GM19238 (cell line): ENCODE measurements at regions not wholly inside any gene's neighbourhood (a gene's known extent, or its start where the extent isn't known, plus 50 kb on each side); places are given as distances from the start of the nearest gene placed in this dataset.
"Not testable (repeated sequence)": the region's sequence is repeated elsewhere in the genome, so short reads cannot be mapped to it uniquely, and the experiment has no call there.

Source experiments
- DNase-seq: peaks from one replicate; pipeline ENCODE4 v3.0.0; 2011; ENCODE audit warnings: low spot score; ENCODE audit not compliant: insufficient read length

- DNase-seq, result no peak
These were observed 1053.6 kb upstream of the MIR17HG start for GRCh38 chr13:90293793-90294361.

DNA sequence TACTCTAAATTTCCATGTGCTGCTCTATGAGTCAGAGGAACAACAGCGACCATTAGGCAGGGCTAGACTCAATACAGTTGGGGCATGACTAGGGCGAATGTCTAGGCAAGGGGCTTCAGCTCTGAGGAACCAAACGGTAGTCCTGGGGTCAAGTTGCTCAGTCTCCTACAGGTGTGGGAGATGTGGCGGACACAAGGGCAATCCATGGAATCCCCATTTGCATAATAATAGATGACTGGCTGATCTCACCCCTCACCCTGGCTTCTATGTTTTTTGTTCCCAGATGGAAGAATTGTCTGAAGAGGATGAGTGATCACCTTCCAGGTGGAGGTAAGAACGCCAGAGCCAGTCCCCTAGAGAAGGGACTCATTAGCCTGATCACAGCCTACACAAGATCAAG, 1048.2 kb upstream of the MIR17HG start:
- DNase-seq, result no peak

DNA sequence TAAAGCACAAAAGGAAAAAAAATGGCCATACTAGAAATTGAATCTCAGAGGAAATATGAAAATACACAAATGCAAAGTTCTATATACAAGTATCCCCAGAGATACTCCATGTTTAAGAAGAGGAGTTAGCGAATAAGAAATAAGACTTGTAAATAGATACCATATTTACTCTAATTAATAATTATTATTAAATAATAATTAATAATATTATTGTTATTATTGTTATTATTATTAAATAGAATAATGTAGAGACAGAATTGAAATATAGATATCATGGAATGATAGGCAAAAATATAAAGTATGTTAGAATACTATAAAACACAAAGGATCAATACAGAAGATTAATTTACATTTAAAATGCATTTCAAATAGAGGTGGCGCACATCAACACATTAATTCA, 1047.5 kb upstream of the MIR17HG start:
- no peak for DNase-seq

DNA sequence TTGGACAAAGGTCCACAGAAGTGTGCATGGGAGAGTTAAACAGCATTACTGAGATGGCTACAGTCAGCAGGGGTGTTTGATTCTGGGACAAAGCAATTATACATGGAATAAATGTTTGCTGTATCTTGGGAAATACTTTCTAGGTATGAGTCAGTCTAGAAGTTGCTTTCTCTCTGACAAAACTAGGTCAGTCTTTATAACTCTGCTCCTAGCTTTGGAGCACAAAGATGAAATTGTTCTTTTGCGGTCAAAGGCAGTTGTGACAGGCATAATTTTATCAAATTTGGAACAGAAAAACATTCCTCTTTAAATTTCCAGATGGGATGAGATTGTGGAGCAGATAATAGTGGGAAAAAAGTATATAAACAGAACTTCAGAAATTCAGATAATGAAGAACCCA, 1045.4 kb upstream of the MIR17HG start:
- no peak for DNase-seq

DNA sequence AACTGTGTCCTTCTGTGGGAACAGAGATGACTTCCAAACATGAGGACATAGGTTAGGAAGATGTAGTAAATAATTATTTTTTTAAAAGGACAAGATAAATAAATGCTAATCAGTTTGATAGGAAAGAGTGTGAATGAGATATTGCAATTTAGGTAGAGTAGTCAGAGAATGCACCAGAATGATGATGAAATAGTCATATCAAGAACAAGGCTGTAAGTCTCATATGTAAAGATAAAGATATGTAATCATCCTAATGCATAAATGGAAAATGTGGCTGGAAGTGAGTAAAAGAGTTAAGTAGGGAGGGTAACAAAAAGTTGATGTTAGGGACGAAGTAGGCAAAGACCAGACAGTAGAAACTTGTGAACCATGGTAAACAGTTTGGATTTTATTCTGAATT, 1041.7 kb upstream of the MIR17HG start:
- no peak for DNase-seq

- DNase-seq, result no peak
These were observed 1040.4 kb upstream of the MIR17HG start for GRCh38 chr13:90307136-90307535.

DNA sequence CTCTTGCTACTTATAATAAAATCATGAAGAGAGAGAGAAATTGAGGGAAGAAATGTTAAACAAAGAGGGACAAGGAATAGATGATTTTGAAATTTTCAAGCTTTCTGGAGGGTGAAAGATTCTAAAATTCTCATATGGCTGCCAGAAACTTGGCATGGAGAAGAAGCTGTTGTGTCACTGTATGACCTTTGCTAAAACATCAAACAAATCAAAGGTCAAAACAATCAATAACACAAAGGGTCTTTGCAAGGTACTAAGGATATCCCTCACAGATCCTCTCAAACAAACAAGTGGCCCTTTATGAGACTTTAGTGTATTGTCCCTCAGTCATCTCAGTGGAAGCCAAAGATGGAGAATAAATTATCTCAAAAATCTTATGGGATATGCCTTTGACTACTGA, 1039.2 kb upstream of the MIR17HG start:
- DNase-seq, result no peak

- DNase-seq, result no peak
These were observed 1035.6 kb upstream of the MIR17HG start for GRCh38 chr13:90311929-90312328.

GRCh38 chr13:90315061-90315460, 1032.4 kb upstream of the MIR17HG start:
- DNase-seq, result no peak

- no peak for DNase-seq
These were observed 1026.8 kb upstream of the MIR17HG start for GRCh38 chr13:90320664-90321063.

GRCh38 chr13:90321281-90321931, 1026.1 kb upstream of the MIR17HG start:
- DNase-seq, result no peak

- no peak for DNase-seq
These were observed 1017.8 kb upstream of the MIR17HG start for GRCh38 chr13:90329641-90330040.

DNA sequence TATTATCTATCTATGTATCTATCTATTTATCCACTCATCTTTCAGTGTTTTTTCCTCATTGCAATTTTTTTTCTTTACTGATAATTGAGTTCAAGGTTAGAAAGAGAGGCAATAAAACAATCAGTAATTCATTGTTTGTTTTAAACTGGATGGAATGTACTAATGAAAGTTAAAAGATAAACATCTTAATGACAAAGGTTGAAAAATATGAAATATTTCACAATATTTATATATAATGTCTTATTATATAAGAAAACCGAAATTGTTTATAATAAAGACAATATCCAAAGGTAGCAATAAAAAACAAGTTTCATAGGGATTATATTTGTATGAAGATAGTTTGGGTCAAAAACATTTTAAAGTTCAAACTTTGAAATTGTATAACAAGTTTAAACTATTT, 1015.5 kb upstream of the MIR17HG start:
- no peak for DNase-seq

DNA sequence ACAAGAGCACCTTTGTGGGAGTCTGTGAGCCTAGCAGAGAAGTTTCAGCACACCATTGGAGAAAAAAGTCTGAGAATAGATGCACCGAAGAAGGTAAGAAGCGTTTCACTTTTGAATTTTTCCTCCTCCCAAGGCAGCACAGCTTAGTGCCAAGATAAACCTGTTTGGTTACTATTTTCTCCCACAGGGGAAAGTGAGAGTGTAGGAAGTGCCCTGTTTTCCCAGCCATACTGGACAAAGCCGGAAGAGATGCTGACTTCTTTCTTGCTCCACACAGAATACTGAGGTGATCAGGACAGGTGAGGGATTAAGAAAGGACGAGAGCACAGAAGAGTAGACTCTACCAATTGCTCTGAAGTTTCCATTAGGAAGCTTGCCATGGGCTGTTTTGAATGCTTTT, 1011.0 kb upstream of the MIR17HG start:
- DNase-seq, result no peak

DNA sequence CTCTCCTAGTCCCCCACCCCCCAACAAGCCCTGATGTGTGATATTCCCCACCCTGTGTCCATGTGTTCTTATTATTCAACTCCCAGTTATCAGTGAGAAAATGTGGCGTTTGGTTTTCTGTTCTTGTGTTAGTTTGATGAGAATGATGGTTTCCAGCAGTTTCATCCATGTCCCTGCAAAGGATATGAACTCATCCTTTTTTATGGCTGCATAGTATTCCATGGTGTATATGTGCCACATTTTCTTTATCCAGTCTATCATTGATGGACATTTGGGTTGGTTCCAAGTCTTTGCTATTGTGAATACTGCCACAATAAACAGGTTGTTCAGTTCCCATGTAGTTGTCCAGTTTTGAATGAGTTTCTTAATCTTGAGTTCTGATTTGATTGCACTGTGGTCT, 1006.1 kb upstream of the MIR17HG start:
- not testable (repeated sequence) for DNase-seq

- not testable (repeated sequence) for DNase-seq
These were observed 998.9 kb upstream of the MIR17HG start for GRCh38 chr13:90348477-90349136.

DNA sequence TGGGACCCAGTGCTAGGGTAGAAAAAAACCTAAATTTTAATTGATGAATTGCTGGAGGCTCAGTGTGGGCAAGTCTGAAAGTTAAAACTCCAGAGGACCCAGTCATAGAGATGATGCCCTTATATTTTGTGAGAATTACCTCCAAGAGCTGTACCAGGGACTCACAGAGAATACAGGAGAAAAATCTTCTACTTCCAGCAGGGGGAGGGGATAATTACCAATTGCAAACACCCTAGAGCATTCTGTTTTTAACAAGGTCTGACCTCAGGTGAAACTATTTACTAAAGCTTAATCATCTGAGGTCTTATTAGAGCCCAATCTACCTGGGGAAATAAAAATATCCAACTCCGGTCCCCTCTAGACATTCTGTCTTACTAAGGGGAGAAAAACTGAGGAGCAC, 994.7 kb upstream of the MIR17HG start:
- DNase-seq, result no peak

DNA sequence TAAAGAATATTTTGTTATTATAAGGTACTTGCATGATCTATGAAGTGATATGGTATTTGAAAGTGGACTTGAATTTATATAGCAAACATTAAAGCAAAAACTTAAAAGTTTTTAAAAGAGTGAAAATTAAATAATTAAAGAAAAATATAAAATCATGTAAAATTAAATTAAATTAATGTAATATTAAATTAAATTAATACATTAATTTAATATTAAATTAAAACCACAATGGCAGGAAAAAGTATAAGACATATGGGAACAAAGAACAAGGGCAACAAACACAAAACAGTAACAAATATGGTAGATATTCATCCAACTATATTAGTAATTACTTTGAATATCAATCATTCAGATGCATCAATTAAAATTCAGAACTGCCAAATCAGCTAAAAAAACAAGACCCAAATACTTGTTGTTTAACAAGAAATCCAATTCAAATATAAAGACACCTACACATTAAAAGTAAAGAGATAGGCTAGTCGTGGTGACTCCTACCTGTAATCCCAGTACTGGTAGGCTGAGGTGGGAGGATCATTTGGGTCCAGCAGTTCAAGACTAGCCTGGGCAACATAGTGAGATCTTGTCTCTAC, 992.2 kb upstream of the MIR17HG start:
- DNase-seq, result no peak

DNA sequence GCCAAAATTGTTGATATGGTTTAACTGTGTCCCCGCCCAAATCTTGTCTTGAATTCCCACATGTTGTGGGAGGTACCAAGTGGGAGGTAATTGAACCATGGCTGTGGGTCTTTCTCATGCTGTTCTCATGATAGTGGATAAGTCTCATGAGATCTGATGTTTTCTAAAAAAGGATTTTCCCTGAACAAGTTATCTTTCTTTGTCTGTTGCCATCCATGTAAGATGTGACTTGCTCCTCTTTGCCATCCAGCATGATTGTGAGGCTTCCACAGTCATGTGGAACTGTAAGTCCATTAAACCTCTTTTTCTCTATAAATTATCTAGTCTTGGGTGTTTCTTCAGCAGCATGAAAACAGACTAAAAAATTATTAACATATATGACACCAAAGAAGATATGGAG, 986.7 kb upstream of the MIR17HG start:
- DNase-seq, result no peak

DNA sequence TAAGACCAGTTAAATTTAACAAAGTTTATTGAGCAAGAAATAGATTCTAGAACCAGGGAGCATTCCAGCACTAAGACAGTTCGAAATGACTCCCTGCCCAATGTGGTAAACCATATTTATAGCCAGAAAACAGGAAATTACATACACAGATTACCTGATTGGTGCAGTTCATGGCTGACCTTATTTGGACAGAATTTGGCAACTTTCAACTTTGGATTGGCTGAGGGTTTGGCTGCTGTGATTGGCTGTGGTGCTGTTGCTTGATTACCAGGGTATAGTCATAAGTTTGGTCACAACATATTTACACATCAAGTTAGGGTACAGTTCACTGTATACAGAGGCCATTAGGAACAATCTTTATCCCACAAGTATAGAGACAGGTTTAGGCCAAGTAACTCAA, 984.8 kb upstream of the MIR17HG start:
- no peak for DNase-seq

- DNase-seq, result no peak
These were observed 982.4 kb upstream of the MIR17HG start for GRCh38 chr13:90365130-90365529.

DNA sequence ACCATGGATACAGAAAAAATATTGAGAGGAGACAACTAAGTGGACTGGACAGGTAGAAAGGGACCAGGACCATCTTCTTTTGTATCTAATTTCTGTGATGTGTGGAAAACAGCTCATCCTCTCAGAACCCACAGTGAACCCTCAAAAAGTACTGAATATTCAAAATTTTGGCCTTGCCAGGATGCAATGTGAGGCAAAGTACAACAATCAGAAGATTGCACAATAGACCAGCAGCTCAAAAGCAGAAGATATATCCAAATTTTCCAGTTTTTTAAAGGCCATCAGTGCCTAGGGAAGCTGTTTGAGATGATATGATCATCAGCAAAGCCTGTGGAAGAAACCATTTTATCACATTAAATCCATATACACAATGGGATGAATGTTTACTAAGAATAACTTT, 973.3 kb upstream of the MIR17HG start:
- no peak for DNase-seq

DNA sequence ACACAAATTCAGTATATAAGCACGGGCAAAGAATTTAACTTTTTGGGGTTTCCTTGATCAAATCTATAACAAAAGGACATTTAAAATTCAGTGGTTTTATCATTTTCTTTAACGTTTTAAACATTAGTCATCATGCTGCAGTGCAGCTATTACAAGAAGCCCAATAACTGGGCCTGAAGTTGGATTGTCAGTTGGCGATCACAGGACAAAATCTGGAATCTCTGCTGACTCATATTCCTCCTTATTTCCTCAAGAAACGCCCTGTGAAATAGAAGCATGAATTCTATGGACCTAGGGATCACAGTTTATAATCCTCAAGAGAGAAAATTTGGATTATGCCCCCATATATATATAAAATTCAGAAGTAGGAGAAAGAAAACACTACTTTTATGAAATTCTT, 971.6 kb upstream of the MIR17HG start:
- DNase-seq, result no peak
